OCI-LY1 (cell line): ENCODE measurements at regions not wholly inside any gene's neighbourhood (a gene's known extent, or its start where the extent isn't known, plus 50 kb on each side); places are given as distances from the start of the nearest gene placed in this dataset.

Experiments
- H2AFZ ChIP-seq: fragments of 200-600 bp; sonication (generic), shearing (Covaris generic); 2 replicates; pipeline ENCODE4 v1.6.0; 2014; ENCODE audit warnings: antibody characterized with exemption, mild to moderate bottlenecking, low read length
- H3F3A ChIP-seq: fragments of 200-600 bp; sonication (generic), shearing (Covaris generic); 2 replicates; pipeline ENCODE4 v1.6.0; 2014; ENCODE audit warnings: mild to moderate bottlenecking, antibody characterized with exemption, low read length, moderate library complexity; ENCODE audit not compliant: insufficient read depth
- H3K27ac ChIP-seq: fragments of 200-600 bp; sonication (generic); 2 replicates; pipeline ENCODE4 v1.5.1; 2014; ENCODE audit warnings: low read length, mixed run types, mild to moderate bottlenecking, low read depth; ENCODE audit not compliant: poor library complexity, severe bottlenecking
- H3K27me3 ChIP-seq: fragments of 200-600 bp; sonication (generic); 2 replicates; pipeline ENCODE4 v1.6.0; 2014; ENCODE audit warnings: antibody characterized with exemption, mild to moderate bottlenecking, low read length, moderate library complexity; ENCODE audit not compliant: insufficient read depth
- H3K36me3 ChIP-seq: fragments of 200-600 bp; sonication (generic); 2 replicates; pipeline ENCODE4 v1.6.1; 2014; ENCODE audit warnings: mild to moderate bottlenecking, antibody characterized with exemption, low read length, moderate library complexity, mixed read lengths; ENCODE audit not compliant: insufficient read depth
- H3K4me1 ChIP-seq: fragments of 200-600 bp; sonication (generic); 2 replicates; pipeline ENCODE4 v1.5.1; 2014; ENCODE audit warnings: mild to moderate bottlenecking, low read length, moderate library complexity; ENCODE audit not compliant: insufficient read depth, severe bottlenecking
- H3K4me2 ChIP-seq: fragments of 200-600 bp; sonication (generic), shearing (Covaris generic); 2 replicates; pipeline ENCODE4 v1.6.1; 2014; ENCODE audit warnings: low read length
- H3K4me3 ChIP-seq: fragments of 200-600 bp; sonication (generic); 2 replicates; pipeline ENCODE4 v1.5.1; 2014; ENCODE audit warnings: low read length, low read depth, mild to moderate bottlenecking, mixed read lengths; ENCODE audit not compliant: poor library complexity, severe bottlenecking
- H3K79me2 ChIP-seq: fragments of 200-600 bp; shearing (Covaris generic); 2 replicates; pipeline ENCODE4 v1.6.1; 2016; ENCODE audit warnings: mixed run types, low read length, mixed read lengths; ENCODE audit not compliant: insufficient read depth
- H3K9ac ChIP-seq: fragments of 200-600 bp; sonication (generic), shearing (Covaris generic); 2 replicates; pipeline ENCODE4 v1.6.1; 2014; ENCODE audit warnings: mild to moderate bottlenecking, low read length, mixed read lengths
- H3K9me2 ChIP-seq: fragments of 200-600 bp; sonication (generic), shearing (Covaris generic); 2 replicates; pipeline ENCODE4 v1.6.1; 2014; ENCODE audit warnings: low read depth, mild to moderate bottlenecking, low read length, mixed read lengths
- H3K9me3 ChIP-seq: fragments of 200-600 bp; shearing (Covaris generic); 2 replicates; pipeline ENCODE4 v1.6.1; 2014; ENCODE audit warnings: low read length, mixed read lengths
- H4K20me1 ChIP-seq: fragments of 200-600 bp; sonication (generic), shearing (Covaris generic); 2 replicates; pipeline ENCODE4 v1.6.0; 2016; ENCODE audit warnings: mild to moderate bottlenecking, low read length; ENCODE audit not compliant: insufficient read depth
- CTCF ChIP-seq: fragments of 200-600 bp; sonication (generic), shearing (Covaris generic); IDR thresholded peaks from 2 replicates; pipeline ENCODE4 v1.5.1; 2017; ENCODE audit warnings: mild to moderate bottlenecking, antibody characterized with exemption, low read length, moderate library complexity, mixed read lengths
- EZH2 ChIP-seq: fragments of 200-600 bp; sonication (generic), shearing (Covaris generic); IDR thresholded peaks from 2 replicates; pipeline ENCODE4 v1.8.0; 2017; ENCODE audit warnings: borderline replicate concordance, mixed run types, mild to moderate bottlenecking, antibody characterized with exemption, low read length, moderate library complexity, mixed read lengths

- H3K79me2 ChIP-seq = no peaks in the 10 kb centered on the region
- no peak overlapping the region for H3K27ac ChIP-seq
- H2AFZ ChIP-seq = no peak overlapping the region
- no peak overlapping the region for H3K4me3 ChIP-seq
- no peak overlapping the region for H3K9ac ChIP-seq
- no peaks in the 10 kb centered on the region for H3K9me2 ChIP-seq
- no peaks in the 10 kb centered on the region for H3K36me3 ChIP-seq
- no peaks in the 10 kb centered on the region for H3F3A ChIP-seq
- no peak overlapping the region for H3K4me2 ChIP-seq
- no peaks in the 10 kb centered on the region for H3K9me3 ChIP-seq
- H4K20me1 ChIP-seq = no peaks in the 10 kb centered on the region
- TF ChIP-seq CTCF (no peak), EZH2 (no peak)
- H3K4me1 ChIP-seq = no peaks in the 10 kb centered on the region
- no peaks in the 10 kb centered on the region for H3K27me3 ChIP-seq
Observed at GRCh38 chr6:54057058-54057457, 54.2 kb upstream of the MLIP start.

- H3K4me1 ChIP-seq = no peaks in the 10 kb centered on the region
- no peak overlapping the region for H3K27ac ChIP-seq
- no peak overlapping the region for H3K4me2 ChIP-seq
- no peaks in the 10 kb centered on the region for H3F3A ChIP-seq
- no peak overlapping the region for H3K4me3 ChIP-seq
- TF ChIP-seq EZH2 (no peak), CTCF (no peak)
- no peaks in the 10 kb centered on the region for H3K9me2 ChIP-seq
- H3K9ac ChIP-seq = no peak overlapping the region
- no peak overlapping the region for H2AFZ ChIP-seq
- no peaks in the 10 kb centered on the region for H3K27me3 ChIP-seq
- H3K36me3 ChIP-seq = no peaks in the 10 kb centered on the region
- no peaks in the 10 kb centered on the region for H4K20me1 ChIP-seq
- H3K9me3 ChIP-seq = no peaks in the 10 kb centered on the region
- H3K79me2 ChIP-seq = no peaks in the 10 kb centered on the region
Observed at GRCh38 chr6:54058236-54058635, 53.0 kb upstream of the MLIP start.

- Histone ChIP-seq H3K9me2 (no peaks in the 10 kb centered on the region), H3K79me2 (no peaks in the 10 kb centered on the region), H3K9me3 (no peaks in the 10 kb centered on the region), H3K27me3 (no peaks in the 10 kb centered on the region), H3K4me3 (no peak overlapping the region), H4K20me1 (no peaks in the 10 kb centered on the region), H3K4me1 (no peaks in the 10 kb centered on the region), H3K4me2 (no peak overlapping the region), H3K27ac (no peak overlapping the region), H2AFZ (no peak overlapping the region), H3F3A (no peaks in the 10 kb centered on the region), H3K36me3 (no peaks in the 10 kb centered on the region), H3K9ac (no peak overlapping the region)
- no peak for TF ChIP-seq CTCF
- TF ChIP-seq EZH2 = no peak
Observed at GRCh38 chr6:54059683-54060082, 51.6 kb upstream of the MLIP start.
